Left forelimb (tissue), 1 donor: ENCODE measurements at regions not wholly inside any gene's neighbourhood (a gene's known extent, or its start where the extent isn't known, plus 50 kb on each side); places are given as distances from the start of the nearest gene placed in this dataset.

ENCODE experiments used
- DNase-seq: peaks from one replicate; pipeline ENCODE4 v3.0.0-alpha.2; 2018; ENCODE audit warnings: low spot score

DNA sequence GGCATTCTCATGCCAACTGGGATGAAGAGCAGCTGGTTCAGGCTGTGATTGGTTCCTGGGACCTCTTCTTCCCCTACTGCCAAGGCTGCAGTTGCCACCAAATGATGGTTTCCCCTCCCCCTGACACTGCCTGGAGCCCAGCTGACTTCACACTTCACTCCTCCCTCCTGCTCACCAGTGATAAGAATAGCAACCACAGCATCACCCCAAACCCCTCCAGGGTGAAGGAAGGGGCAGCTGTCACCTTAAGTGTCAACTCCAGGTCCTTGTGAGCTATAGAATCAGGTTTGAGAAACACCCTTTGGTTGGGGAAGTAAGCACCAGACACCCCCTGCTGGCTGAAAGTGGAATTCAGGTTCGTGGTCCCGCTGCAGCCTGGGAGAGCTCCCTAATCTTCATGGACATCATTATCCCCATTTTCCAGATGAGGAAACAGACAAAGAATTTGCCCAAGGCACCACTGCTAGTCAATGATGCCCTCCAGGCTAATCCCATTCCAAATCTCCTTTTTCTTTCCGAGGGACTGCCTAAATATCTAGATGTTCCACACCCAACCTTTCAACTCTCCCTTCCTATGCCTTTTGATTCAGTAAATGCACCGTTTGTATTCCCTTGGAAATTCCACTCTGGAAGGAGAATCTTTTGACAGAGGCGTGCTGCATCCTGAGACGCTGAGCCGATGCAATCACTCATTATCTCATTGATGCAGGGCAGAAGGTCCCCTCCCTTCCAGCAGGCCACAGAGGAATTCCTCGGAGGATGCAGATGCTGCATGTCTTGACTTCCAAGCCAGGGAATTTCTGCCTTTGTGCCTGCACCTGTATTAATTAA, 50.6 kb upstream of the UQCRFS1 start:
- no peak for DNase-seq

DNA sequence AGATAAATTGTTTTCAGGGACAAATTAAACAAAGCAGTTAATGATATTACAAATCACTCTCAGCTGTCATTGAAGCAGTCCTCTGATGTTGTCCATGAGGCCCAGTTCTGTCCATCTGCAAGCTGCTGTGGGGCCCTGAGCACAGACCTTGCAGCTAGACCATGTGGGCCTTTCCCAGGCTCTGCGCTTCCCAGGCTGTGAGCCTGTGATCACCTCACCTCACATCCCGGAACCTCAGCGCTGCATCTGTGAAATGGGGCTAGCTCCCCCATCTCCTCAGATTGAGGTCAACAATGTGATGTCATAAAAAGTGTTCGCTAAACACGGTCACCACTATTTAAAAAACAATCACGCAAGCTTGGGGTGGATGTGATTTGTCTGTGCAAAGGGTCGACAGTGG, 51.9 kb upstream of the UQCRFS1 start:
- no peak for DNase-seq

GRCh38 chr19:29265436-29265835, 52.5 kb upstream of the UQCRFS1 start:
- no peak for DNase-seq

- no peak for DNase-seq
These were observed 53.0 kb upstream of the UQCRFS1 start for GRCh38 chr19:29266001-29266400.

DNA sequence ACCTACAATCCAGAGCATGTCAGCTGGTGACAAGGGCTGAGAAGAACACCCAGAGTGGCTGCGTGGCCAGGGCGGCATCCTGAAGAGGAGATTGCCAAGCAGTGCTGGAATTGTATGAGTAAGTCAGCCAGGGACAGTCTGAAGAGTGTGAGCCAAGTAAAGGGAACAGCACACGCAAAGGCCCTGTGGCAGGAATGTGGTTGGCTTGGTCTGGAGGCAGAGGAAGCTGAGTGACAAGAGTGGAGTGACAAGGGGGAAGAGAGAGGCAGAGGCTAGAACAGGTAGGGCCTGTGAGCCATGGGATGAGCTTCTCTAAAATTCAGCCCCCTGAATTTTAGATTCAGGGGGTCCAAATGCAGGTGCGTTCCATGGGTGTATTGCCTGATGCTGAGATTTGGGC, 53.7 kb upstream of the UQCRFS1 start:
- no peak for DNase-seq

DNA sequence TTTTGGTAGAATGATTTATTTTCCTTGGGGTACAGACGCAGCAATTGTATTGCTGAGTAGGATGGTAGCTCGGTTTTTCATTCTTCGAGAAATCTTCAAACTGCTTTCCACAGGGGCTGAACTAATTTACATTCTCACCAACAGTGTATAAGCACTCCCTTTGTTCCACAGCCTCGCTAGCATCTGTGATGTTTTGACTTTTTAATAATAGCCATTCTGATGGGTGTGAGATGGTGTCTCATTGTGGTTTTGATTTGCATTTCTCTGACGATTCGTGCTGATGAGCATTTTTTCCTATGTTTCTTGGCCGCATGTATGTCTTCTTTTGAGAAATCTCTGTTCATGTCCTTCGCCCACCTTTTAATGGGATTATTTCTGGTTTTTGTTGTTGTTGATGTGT, 54.8 kb upstream of the UQCRFS1 start:
- peak; percentile 18 for DNase-seq

- DNase-seq = no peak
These were observed 55.2 kb upstream of the UQCRFS1 start for GRCh38 chr19:29268103-29268502.

DNA sequence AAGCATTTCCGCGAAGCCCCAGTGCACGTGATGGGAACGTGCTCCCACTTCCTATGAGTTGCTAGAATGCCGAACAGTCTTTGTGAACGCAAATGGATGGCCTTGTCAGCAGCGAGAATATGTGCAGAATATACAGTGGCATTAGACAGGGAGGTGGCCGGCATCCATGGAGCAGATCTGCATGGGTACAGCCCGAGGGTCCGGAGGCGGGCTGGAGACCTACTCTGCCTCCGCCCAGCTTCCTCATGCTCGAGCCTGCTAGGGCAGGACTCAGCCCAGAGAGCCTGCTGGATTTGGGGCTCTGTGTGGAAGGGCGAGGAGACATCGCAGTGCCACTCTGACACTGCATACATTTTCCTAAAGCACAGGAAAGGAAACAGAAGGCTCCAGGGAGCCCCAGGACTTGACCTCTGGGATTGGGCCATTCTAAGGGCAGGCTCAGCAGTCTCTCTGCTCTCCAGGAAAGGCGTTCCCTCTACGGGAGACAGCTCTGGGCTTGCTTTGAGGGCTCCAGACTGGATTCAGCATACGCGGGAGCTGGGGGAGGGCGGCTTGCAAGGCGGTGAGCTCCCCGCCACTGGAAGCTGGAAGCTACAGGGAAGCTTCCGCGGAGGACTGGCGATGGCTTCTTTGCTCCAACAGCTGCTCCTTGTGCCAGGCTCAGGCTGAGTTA, 55.9 kb upstream of the UQCRFS1 start:
- peak; percentile 50 for DNase-seq

DNA sequence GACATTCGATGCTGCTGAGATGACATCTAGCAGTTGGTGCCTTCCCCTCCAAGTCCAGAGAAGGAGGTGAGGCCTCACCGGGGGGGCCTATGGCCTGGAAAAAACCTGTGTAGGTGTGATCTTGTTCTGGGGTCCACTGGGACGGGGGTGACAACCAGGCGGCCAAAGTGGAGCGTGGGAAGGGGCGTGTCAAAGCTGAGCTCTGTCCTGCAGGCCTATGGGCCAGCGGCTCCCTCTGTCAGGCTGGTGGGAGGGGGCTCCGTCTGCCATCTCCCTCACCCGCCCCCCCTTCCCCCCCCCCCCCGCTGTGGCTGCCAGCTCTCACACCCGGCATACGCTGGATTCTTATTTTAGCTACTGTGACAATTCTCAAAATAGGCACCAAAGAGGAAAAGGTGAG, 56.7 kb upstream of the UQCRFS1 start:
- peak; percentile 48 for DNase-seq

DNA sequence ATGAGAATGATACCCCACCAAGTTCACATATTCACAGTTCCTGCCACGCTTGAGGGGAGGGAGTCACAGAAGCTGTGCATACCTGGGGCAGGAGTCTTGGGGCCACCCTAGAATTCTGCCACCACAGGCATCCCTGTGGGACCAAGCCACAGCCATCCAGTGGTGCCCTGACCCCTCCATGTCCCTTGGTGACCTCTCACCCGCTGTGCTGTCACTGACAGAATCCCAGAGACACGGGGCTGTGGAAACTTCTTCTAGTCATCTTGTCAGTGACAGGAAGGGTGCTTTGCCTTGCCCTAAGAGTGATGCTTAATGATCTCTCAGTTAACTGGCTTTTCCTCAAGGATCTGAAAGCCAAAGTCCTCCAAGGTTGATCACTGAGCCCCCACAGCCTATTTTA, 58.4 kb upstream of the UQCRFS1 start:
- DNase-seq = no peak

GRCh38 chr19:29271911-29272310, 59.0 kb upstream of the UQCRFS1 start:
- DNase-seq = no peak

- DNase-seq = no peak
These were observed 60.2 kb upstream of the UQCRFS1 start for GRCh38 chr19:29273000-29273640.

DNA sequence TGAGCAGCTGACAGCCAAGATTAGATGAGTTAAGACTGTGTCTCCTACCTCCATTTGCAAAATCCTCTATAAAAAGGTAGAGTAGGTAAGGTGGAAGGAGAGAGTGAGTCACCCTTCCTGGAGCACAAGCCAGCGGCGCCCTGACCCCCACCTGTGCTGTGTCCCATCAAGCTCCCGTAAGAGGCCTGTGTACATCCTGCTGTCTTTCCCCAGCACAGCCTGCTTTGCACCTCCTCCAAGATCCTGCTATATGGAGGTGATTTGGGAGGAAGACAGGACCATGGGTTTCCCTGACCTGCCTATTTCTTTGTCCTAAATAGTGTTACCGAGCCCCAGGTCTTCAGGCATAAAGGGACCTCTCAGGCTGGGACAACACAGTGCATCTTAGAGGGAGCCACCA, 62.3 kb upstream of the UQCRFS1 start:
- DNase-seq = no peak

DNA sequence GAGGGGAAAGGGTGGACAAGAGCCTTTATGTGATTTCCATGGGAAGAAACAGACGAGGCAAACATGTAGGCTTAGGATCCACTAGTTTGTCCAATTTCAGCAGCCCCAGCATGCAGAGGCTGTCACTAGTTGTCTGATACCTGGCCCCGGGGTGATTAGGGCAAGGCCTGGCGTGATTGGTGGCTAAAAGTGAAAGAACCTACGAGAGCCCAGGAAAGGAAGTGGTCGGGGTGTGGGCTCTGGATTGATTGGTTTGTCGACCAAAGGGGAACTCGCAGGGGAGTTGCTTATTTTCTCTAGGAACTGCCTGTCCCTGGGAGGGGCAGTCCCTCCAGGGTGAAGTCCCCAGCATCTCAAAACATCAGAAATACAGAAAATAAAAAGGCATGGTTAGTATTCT, 64.2 kb upstream of the UQCRFS1 start:
- DNase-seq = no peak

DNA sequence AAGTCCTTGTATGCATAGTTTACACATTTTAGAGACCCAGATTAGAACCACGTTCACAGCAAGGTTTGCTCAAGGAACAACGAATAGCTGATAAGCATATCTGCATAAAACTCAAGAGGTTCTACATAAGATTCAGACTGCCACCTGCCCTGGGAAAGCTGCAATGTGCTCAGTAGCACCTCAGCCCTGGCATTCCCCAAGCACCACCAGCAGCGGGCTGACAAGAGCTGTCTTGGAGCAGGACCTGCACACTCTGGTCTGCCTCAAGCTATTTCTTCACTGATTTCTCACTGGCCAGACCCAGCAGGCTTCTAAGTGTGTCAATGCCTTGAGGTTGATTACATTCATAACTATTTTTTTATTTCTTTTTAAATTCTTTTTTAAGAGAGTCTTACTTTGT, 65.8 kb upstream of the UQCRFS1 start:
- no peak for DNase-seq

GRCh38 chr19:29283366-29283765, 70.4 kb upstream of the UQCRFS1 start:
- DNase-seq = no peak

GRCh38 chr19:29285187-29285687, 72.3 kb upstream of the UQCRFS1 start:
- DNase-seq = no peak

- DNase-seq = peak; percentile 67
These were observed 72.9 kb upstream of the UQCRFS1 start for GRCh38 chr19:29285878-29286277.

DNA sequence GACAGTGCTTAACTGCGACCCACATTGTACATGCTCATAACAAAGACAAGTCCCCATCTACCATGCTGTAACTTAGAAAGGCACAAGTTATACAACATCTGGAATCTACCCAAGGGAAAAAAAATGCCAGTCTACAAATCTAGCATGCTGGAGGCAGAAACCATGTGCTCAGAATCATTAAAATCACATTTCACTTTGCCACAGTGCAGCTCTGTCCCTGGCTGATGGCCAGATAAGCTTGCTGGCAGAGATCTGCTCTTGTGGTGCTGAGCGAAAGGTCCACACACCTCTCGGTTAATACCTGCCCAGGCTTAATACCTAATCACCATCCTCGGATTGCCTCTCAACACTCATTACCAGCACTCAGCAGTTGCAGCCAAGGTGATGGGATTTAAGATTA, 74.1 kb upstream of the UQCRFS1 start:
- DNase-seq = peak; percentile 12

GRCh38 chr19:29288256-29288655, 75.3 kb upstream of the UQCRFS1 start:
- peak; percentile 50 for DNase-seq

DNA sequence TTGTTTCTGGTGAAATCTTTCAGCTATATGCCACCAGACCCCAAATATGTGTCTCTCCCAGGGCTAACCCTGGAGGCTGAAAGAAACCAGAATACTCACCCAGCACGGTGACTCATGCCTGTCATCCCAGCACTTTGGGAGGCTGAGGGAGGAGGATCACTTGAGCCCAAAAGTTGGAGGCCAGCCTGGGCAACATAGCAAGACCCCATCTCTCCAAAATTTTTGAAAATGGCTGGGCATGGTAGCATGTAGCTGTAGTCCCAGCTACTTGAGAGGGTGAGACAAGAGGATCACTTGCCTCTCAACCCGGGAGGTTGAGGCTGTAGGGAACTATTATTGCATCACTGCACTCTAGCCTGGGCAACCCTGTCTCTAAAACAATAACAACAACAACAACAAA, 76.1 kb upstream of the UQCRFS1 start:
- no peak for DNase-seq

- DNase-seq = no peak
These were observed 77.9 kb upstream of the UQCRFS1 start for GRCh38 chr19:29290853-29291252.

DNA sequence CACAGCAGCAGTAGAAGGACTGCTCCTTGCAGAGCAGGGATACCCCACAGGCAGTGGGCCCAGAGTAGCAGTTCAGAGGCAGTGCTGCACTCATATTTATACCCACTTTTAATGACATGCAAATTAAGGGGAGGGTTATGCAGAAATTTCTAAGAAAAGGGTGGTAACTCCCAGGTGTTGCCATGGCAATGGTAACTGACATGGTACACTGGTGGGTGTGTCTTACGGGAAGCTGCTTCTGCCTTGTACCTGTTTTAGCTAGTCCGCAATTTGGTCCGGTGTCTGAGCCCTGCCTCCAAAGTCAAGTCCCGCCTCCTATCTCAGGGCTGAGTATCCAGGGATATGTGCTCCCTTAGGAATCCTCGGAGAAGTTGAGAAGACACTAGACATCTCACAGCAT, 79.2 kb upstream of the UQCRFS1 start:
- DNase-seq = no peak
